Muscle of leg (tissue), 3 donors: ENCODE measurements at regions not wholly inside any gene's neighbourhood (a gene's known extent, or its start where the extent isn't known, plus 50 kb on each side); places are given as distances from the start of the nearest gene placed in this dataset.
"Not testable (repeated sequence)": the region's sequence is repeated elsewhere in the genome, so short reads cannot be mapped to it uniquely, and the experiment has no call there.

Experiments
- DNase-seq: peaks from one replicate; pipeline ENCODE4 v3.0.0; 2013
- H3K27ac ChIP-seq: one replicate; pipeline ENCODE4 v1.5.1; 2013; ENCODE audit warnings: mild to moderate bottlenecking, low read length, control low read depth
- H3K27me3 ChIP-seq: one replicate; pipeline ENCODE4 v1.6.1; 2013; ENCODE audit warnings: low read length; ENCODE audit not compliant: control insufficient read depth, insufficient read depth
- H3K36me3 ChIP-seq: one replicate; pipeline ENCODE4 v1.6.1; 2013; ENCODE audit warnings: low read length; ENCODE audit not compliant: control insufficient read depth, insufficient read depth
- H3K4me1 ChIP-seq: one replicate; pipeline ENCODE4 v1.6.1; 2013; ENCODE audit warnings: low read length; ENCODE audit not compliant: control insufficient read depth, insufficient read depth
- H3K4me3 ChIP-seq: one replicate; pipeline ENCODE4 v1.5.1; 2013; ENCODE audit warnings: low read length, control low read depth
- H3K9me3 ChIP-seq: replicated peaks from 2 replicates; pipeline ENCODE4 v1.6.1; 2013; ENCODE audit warnings: low read depth, low read length; ENCODE audit not compliant: control insufficient read depth
- WGBS: methylation state at CpG from one replicate; pipeline ENCODE4 v1.1.5; 2013; ENCODE audit warnings: missing lambda C conversion rate; ENCODE audit not compliant: insufficient coverage; 5-methylcytosine and 5-hydroxymethylcytosine counted together

DNA sequence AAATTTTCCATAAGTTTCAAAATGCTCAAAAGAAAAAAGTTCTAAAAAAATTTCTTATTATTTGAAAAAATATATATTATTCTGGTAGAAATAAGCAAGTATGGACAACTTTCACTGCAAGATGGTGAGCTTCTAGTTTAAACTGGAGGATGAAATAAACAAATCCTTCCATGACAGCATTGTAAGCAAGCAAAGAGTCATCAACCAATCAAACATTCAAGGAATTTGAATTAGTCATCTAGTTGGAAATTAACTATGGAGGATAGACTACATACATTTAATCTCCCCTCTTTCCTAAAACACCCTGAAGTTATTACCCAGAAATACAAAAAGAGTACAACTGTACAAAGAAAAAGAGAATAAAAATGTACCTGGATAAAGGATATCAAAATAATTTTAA is 51.0 kb upstream of the IRX5 start:
- H3K4me3 ChIP-seq, result no peak overlapping the region
- H3K4me1 ChIP-seq, result no peaks in the 10 kb centered on the region
- no peaks in the 10 kb centered on the region for H3K36me3 ChIP-seq
- DNase-seq, result no peak
- no peak overlapping the region for H3K27ac ChIP-seq
- peaks cover 7% of the 10 kb centered on the region for H3K9me3 ChIP-seq
- H3K27me3 ChIP-seq, result no peaks in the 10 kb centered on the region

- Histone ChIP-seq H3K27me3 (no peaks in the 10 kb centered on the region), H3K9me3 (no peaks in the 10 kb centered on the region), H3K4me3 (no peak overlapping the region), H3K27ac (no peak overlapping the region), H3K4me1 (no peaks in the 10 kb centered on the region), H3K36me3 (no peaks in the 10 kb centered on the region)
- no CpG with 5 or more reads among the region's 1 CpG for WGBS
- DNase-seq, result no peak
Measured at GRCh38 chr16:54878301-54878700, 52.4 kb upstream of the IRX5 start.

DNA sequence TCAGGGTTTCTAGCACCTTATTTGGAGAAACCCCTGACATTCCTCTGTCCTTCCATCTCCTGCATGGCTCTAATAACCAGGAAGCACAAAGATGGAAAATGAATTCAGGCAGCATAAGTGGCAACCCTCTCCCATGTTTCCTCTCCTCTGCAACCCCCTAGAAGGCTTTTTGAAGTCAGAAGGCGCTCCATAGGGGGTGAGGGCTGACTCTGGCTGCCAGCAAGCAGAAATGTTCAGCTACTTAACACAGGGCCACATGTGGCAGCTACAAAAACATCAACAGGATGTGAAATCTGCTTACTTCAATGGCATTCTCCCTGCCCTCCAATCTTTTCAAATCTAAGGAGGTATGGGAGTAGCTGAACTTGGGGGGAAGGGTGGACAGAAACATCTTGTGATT is 55.2 kb upstream of the IRX5 start:
- H3K4me1 ChIP-seq, result no peaks in the 10 kb centered on the region
- no peak for DNase-seq
- H3K9me3 ChIP-seq, result no peaks in the 10 kb centered on the region
- WGBS, result no CpG with 5 or more reads among the region's 1 CpG
- H3K36me3 ChIP-seq, result no peaks in the 10 kb centered on the region
- no peak overlapping the region for H3K4me3 ChIP-seq
- no peaks in the 10 kb centered on the region for H3K27me3 ChIP-seq
- H3K27ac ChIP-seq, result no peak overlapping the region

DNA sequence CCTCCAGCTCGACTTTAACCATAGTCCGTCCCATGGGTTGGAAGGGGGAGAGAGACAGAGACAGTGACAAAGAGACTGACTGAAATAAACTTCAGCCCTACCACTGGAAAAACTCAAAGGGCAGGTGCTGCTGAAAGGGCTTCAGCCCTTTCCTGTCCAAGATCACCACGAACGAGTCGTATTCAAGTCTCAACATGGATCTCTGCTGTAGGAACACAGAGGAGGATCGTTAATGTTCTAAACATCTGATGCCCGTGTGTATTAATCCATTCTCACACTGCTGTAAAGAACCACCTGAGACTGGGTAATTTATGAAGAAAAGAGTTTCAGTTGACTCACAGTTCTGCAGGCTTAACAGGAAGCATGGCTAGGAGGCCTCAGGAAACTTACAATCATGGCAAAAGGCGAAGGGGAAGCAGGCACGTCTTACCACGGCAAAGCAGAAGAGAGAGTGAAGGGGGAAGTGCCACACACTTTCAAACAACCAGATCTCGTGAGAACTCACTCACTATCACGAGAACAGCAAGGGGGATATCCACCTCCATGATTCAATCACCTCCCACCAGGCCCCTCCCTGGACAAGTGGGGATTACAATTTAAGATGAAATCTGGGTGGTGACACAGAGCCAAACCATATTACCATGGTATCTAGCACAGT is 56.8 kb upstream of the IRX5 start:
- not testable (repeated sequence) for H3K9me3 ChIP-seq, H3K27me3 ChIP-seq, H3K36me3 ChIP-seq, H3K4me1 ChIP-seq, H3K27ac ChIP-seq, H3K4me3 ChIP-seq, DNase-seq
- 86% methylated on average over 3 of the region's 12 CpGs for WGBS

GRCh38 chr16:54873071-54873470 is 57.6 kb upstream of the IRX5 start:
- Histone ChIP-seq H3K4me3 (no peak overlapping the region), H3K27me3 (no peaks in the 10 kb centered on the region), H3K36me3 (no peaks in the 10 kb centered on the region), H3K9me3 (no peaks in the 10 kb centered on the region), H3K4me1 (no peaks in the 10 kb centered on the region), H3K27ac (no peak overlapping the region)
- 71% methylated on average over 1 of the region's 2 CpGs for WGBS
- DNase-seq, result no peak

GRCh38 chr16:54870151-54870550 is 60.5 kb upstream of the IRX5 start:
- Histone ChIP-seq H3K4me3 (no peak overlapping the region), H3K9me3 (no peaks in the 10 kb centered on the region), H3K4me1 (no peaks in the 10 kb centered on the region), H3K27me3 (no peaks in the 10 kb centered on the region), H3K36me3 (no peaks in the 10 kb centered on the region), H3K27ac (no peak overlapping the region)
- WGBS, result 71% methylated on average over 1 of the region's 2 CpGs
- no peak for DNase-seq

DNA sequence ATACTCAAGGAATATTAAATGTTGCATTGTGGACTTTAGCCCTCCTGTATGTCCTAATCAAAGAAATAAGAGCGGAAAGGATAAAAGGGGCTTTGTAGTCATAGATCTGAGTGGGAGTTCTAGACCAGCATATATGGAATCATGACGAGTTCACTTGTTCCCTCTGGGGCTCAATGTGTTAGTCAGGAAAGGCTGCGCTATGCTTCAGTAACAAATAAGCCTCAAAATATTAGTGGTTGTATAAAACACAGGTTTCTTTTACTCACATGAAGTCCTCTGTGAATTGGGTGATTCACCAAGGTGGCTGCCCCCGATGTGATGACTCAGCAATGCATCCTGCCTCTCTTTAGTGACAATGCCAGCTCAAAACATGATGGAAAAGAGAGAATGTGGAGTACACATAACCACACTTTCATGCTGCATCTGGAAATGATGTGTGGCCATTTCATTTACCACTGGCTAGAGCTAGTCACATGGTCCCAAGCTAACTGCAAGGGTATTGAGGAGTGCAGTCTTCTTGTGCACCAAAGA is 63.3 kb upstream of the IRX5 start:
- H3K27me3 ChIP-seq, result no peaks in the 10 kb centered on the region
- no peaks in the 10 kb centered on the region for H3K4me1 ChIP-seq
- no peaks in the 10 kb centered on the region for H3K36me3 ChIP-seq
- no peak overlapping the region for H3K4me3 ChIP-seq
- H3K9me3 ChIP-seq, result no peaks in the 10 kb centered on the region
- DNase-seq, result no peak
- no peak overlapping the region for H3K27ac ChIP-seq
- no CpG with 5 or more reads among the region's 4 CpGs for WGBS

DNA sequence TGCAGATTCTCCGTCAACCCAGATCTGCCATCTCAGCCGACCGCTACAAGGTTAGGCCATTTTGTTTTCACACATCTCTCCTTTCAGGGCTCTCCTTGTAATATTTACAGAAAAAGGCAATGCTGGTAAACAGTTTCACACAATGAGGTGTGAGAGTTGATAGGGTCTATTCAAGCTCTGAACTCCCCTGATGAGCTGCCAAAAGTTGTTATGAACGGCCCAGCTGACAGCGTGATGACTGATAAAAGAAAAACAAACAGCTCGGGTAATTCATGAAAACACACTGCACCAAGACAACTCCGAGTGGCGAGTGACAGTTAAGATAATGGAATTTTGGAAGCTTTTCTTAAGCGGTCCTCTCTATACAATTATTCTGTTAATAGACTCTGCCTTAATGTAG is 68.1 kb upstream of the IRX5 start:
- DNase-seq, result no peak
- Histone ChIP-seq H3K27me3 (no peaks in the 10 kb centered on the region), H3K9me3 (no peaks in the 10 kb centered on the region), H3K36me3 (no peaks in the 10 kb centered on the region), H3K4me1 (no peaks in the 10 kb centered on the region), H3K4me3 (no peak overlapping the region), H3K27ac (no peak overlapping the region)
- no CpG with 5 or more reads among the region's 9 CpGs for WGBS

DNA sequence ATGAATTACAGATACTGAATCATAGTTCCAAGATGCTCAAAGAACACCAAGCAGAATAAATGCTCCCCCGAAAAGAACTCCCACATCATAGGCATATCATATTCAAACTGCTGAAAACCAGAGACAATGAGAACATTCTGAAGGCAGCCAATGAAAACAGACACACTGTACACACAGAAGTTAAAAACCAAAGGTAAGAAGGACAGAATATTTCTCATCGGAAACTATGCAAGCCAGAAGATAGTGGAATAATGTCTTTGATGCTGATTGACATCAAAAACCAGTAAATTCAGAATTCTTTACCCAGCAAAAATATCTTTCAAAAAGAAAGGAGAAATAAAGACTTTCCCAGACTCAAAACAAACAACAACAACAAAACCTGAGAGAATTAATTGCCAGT is 73.8 kb upstream of the IRX5 start:
- H3K9me3 ChIP-seq, result no peaks in the 10 kb centered on the region
- no peaks in the 10 kb centered on the region for H3K27me3 ChIP-seq
- H3K27ac ChIP-seq, result no peak overlapping the region
- no peak for DNase-seq
- no peaks in the 10 kb centered on the region for H3K4me1 ChIP-seq
- WGBS, result no CpG with 5 or more reads among the region's 2 CpGs
- H3K4me3 ChIP-seq, result no peak overlapping the region
- H3K36me3 ChIP-seq, result no peaks in the 10 kb centered on the region

DNA sequence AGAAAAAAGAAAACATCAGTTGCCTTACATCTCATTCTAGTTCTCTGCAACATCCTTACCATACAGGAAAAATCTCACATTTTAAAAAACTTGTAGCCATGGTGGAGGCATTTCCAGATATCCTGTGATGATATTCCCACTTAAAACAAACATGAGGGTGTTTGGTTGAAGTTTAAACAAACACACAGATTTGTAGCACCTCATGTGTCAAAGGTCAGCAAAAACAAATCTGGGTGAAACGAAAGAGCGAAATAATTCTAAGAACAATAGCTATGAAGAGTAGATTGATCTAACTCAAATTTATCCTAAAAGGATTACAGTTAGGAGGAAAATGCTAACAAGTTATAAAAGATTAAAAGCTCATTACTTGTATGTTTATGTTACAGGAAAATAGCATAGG is 83.1 kb upstream of the IRX5 start:
- WGBS, result no CpG with 5 or more reads among the region's 2 CpGs
- Histone ChIP-seq H3K4me3 (no peak overlapping the region), H3K36me3 (no peaks in the 10 kb centered on the region), H3K27ac (no peak overlapping the region), H3K9me3 (peaks cover 7% of the 10 kb centered on the region), H3K27me3 (no peaks in the 10 kb centered on the region), H3K4me1 (no peaks in the 10 kb centered on the region)
- no peak for DNase-seq

DNA sequence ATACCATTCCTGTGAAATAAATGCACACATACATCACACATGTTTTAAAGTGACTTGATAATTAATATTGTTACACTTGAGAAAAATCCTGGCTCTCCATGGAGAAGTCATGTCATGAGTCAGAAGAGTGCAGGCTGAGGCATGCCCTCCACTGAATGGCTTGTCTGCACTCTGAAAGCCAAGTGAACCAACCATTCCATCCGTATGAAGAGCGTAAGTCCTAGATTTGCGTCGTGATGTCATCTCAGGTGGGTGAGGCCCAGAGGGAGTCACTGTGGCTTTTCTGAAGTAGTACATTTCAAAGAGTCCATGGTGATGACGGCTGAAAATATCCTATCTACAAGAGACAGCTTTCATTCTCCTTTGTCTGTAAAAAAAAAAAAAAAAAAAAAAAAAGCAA is 83.5 kb upstream of the IRX5 start:
- DNase-seq, result no peak
- Histone ChIP-seq H3K36me3 (no peaks in the 10 kb centered on the region), H3K4me1 (no peaks in the 10 kb centered on the region), H3K9me3 (peaks cover 7% of the 10 kb centered on the region), H3K4me3 (no peak overlapping the region), H3K27me3 (no peaks in the 10 kb centered on the region), H3K27ac (no peak overlapping the region)
- WGBS, result no CpG with 5 or more reads among the region's 5 CpGs
